ENCODE measurements at regions not wholly inside any gene's neighbourhood (a gene's known extent, or its start where the extent isn't known, plus 50 kb on each side); places are given as distances from the start of the nearest gene placed in this dataset.

DNA sequence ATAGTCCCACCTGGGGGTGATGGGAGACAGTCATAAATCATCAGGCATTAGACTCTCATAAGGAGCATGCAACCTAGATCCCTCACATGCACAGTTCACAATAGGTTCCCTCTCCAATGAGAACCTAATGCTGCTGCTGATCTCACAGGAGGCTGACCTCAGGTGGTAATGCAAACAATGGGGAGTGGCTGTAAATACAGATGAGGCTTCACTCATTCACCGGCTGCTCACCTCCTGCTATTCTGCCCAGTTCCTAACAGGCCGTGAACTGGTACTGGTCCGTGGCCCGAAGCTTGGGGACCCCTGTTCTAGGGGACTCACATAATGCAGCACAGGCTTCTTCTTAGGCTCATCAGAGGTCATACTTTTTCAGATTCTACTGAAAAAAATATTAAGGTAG is 625.9 kb upstream of the AGA start:
- peaks cover 4% of the 10 kb centered on the region for H3K4me1 ChIP-seq
- intact Hi-C loops (cut with DNase I), result no loop called here
- H3K27ac ChIP-seq, result no peak overlapping the region

DNA sequence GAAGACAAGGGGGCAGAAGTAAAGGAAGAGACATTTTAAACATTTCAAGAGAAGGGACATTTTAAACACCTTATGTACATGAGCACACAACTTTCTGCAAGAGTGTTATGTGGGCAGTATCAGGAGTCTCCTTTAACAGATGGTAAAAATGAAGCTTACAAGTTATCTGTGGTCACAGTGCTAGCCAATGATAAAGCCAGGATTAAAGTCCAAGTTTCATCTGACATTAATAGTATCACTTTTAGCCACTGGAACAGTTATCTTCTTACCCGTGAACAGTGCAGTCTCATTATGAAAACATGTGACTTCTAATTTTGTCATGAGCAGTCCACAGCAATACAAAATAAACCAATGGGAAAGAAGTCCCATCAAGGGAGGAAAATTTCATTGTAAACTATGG is 627.9 kb upstream of the AGA start:
- 38 to 41% methylated on average over 1 of the region's 1 CpG for WGBS, 2 donors
- peaks cover 4% of the 10 kb centered on the region for H3K4me1 ChIP-seq
- H3K27me3 ChIP-seq, result no peaks in the 10 kb centered on the region
- no peak overlapping the region for H3K4me3 ChIP-seq
- ATAC-seq (no peak), DNase-seq (no peak)
- intact Hi-C loops (cut with DNase I), result no loop called here
- TF ChIP-seq, protein P1, sequence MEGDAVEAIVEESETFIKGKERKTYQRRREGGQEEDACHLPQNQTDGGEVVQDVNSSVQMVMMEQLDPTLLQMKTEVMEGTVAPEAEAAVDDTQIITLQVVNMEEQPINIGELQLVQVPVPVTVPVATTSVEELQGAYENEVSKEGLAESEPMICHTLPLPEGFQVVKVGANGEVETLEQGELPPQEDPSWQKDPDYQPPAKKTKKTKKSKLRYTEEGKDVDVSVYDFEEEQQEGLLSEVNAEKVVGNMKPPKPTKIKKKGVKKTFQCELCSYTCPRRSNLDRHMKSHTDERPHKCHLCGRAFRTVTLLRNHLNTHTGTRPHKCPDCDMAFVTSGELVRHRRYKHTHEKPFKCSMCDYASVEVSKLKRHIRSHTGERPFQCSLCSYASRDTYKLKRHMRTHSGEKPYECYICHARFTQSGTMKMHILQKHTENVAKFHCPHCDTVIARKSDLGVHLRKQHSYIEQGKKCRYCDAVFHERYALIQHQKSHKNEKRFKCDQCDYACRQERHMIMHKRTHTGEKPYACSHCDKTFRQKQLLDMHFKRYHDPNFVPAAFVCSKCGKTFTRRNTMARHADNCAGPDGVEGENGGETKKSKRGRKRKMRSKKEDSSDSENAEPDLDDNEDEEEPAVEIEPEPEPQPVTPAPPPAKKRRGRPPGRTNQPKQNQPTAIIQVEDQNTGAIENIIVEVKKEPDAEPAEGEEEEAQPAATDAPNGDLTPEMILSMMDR (IDR thresholded peaks at IDR 0.05), result no peak
- no peak for TF ChIP-seq POLR2A (IDR thresholded peaks at IDR 0.05)
- H3K9me3 ChIP-seq, result no peaks in the 10 kb centered on the region
- H3K36me3 ChIP-seq (replicated peaks in 1 of 2; ENCODE audit: insufficient read depth in 1 of 2, low read depth in 2 of 2), result no peaks in the 10 kb centered on the region
- no peak overlapping the region for H3K27ac ChIP-seq

More for the DNA sequence above, 625.9 kb upstream of the AGA start:
- H3K9me3 ChIP-seq, result no peaks in the 10 kb centered on the region
- ATAC-seq (no peak), DNase-seq (no peak)
- H3K27me3 ChIP-seq, result no peaks in the 10 kb centered on the region
- WGBS, 2 donors, result 82 to 87% methylated on average over 4 of the region's 4 CpGs
- no peaks in the 10 kb centered on the region for H3K36me3 ChIP-seq (replicated peaks in 1 of 2; ENCODE audit: insufficient read depth in 1 of 2, low read depth in 2 of 2)
- H3K4me3 ChIP-seq, result no peak overlapping the region
- TF ChIP-seq, protein P1 (IDR thresholded peaks at IDR 0.05), result no peak
- TF ChIP-seq POLR2A (IDR thresholded peaks at IDR 0.05), result no peak

DNA sequence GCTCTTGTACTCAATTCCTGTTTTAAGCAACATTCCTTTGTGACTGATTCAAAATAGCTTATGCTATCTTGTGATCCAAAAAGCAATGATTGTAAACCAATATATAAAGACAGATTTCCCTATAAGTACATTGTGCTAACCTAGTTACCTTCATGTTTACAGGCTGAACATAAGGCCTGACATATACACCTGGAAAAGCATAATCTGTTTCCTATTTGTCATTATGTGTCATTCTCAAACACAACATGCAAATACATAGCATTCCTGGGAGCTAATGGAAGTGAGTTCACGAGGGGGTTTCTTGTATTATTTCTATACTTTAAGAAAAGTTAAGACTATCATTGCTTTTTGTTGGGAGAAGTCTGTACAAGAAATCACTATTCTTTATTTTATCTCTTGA is 638.1 kb upstream of the AGA start:
- H3K27me3 ChIP-seq, result no peaks in the 10 kb centered on the region
- WGBS, 2 donors, result 38 to 56% methylated on average over 1 of the region's 1 CpG
- no peaks in the 10 kb centered on the region for H3K4me1 ChIP-seq
- DNase-seq, result no peak
- intact Hi-C loops (cut with DNase I), result no loop called here
- H3K27ac ChIP-seq, result no peak overlapping the region
- H3K9me3 ChIP-seq, result no peaks in the 10 kb centered on the region
- TF ChIP-seq, protein P1 (IDR thresholded peaks at IDR 0.05), result no peak
- TF ChIP-seq POLR2A (IDR thresholded peaks at IDR 0.05), result no peak
- no peaks in the 10 kb centered on the region for H3K36me3 ChIP-seq (replicated peaks in 1 of 2; ENCODE audit: insufficient read depth in 1 of 2, low read depth in 2 of 2)
- ATAC-seq, result no peak
- no peak overlapping the region for H3K4me3 ChIP-seq

DNA sequence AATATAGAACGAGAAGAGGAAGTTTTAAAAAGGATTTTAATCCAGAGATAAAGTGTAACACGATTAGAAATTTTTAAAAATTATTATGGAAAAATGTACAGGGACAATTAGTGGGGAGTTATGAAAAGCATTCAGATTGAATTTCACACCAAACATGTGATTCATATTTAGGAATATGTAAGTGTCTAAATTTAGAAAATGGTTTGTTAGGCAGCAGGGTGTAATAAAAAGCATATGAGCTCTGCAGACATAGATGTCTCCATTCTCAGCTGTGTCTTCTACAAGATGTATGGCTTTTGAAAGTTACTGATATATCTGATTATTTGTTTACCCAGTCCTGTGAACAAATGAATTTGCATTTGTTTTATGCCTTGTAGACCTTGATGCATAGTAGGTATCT is 638.9 kb upstream of the AGA start:
- no peak overlapping the region for H3K27ac ChIP-seq
- DNase-seq (no peak), ATAC-seq (no peak)
- TF ChIP-seq, protein P1 (IDR thresholded peaks at IDR 0.05), result no peak
- no peak for TF ChIP-seq POLR2A (IDR thresholded peaks at IDR 0.05)
- H3K9me3 ChIP-seq, result no peaks in the 10 kb centered on the region
- intact Hi-C loops (cut with DNase I), result no loop called here
- no peak overlapping the region for H3K4me3 ChIP-seq
- no peaks in the 10 kb centered on the region for H3K36me3 ChIP-seq (replicated peaks in 1 of 2; ENCODE audit: insufficient read depth in 1 of 2, low read depth in 2 of 2)
- H3K4me1 ChIP-seq, result no peaks in the 10 kb centered on the region
- H3K27me3 ChIP-seq, result no peaks in the 10 kb centered on the region
- WGBS, 2 donors, result 47 to 54% methylated on average over 2 of the region's 2 CpGs

DNA sequence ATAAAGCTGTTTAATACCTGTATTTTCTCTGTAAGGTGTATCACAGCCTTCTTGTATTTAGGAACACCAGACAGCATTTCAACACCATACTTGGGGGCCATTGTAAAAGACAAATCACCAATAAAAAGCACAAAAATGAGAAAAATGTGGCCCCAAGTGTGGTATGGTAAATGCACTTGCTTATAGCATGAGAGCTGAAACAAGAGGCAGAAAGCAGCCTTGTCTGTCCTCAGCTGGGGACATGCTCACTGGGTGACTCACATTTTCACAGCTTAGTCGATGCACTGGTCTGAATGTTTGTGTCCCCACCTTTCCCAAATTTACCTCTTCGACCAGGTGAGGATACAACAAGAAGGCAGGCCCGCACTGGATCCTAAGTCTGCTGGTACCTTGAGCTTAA is 639.7 kb upstream of the AGA start:
- no peaks in the 10 kb centered on the region for H3K27me3 ChIP-seq
- 75 to 76% methylated on average over 3 of the region's 3 CpGs for WGBS, 2 donors
- no peak overlapping the region for H3K4me3 ChIP-seq
- H3K27ac ChIP-seq, result no peak overlapping the region
- ATAC-seq, result no peak
- H3K36me3 ChIP-seq (replicated peaks in 1 of 2; ENCODE audit: insufficient read depth in 1 of 2, low read depth in 2 of 2), result no peaks in the 10 kb centered on the region
- no peaks in the 10 kb centered on the region for H3K9me3 ChIP-seq
- H3K4me1 ChIP-seq, result no peaks in the 10 kb centered on the region
- DNase-seq, result no peak
- intact Hi-C loops (cut with DNase I), result no loop called here
- no peak for TF ChIP-seq POLR2A (IDR thresholded peaks at IDR 0.05)
- TF ChIP-seq, protein P1 (IDR thresholded peaks at IDR 0.05), result no peak
